NB4 (cell line): ENCODE measurements at regions not wholly inside any gene's neighbourhood (a gene's known extent, or its start where the extent isn't known, plus 50 kb on each side); places are given as distances from the start of the nearest gene placed in this dataset.

ENCODE experiments used
- CTCF ChIP-seq: IDR thresholded peaks from one replicate; pipeline ENCODE4 v1.5.1; 2012; ENCODE audit warnings: low read depth, low read length
- MAX ChIP-seq: IDR thresholded peaks from 2 replicates; pipeline ENCODE4 v1.6.1; 2011; ENCODE audit warnings: low read depth, low read length
- POLR2A ChIP-seq: IDR thresholded peaks from 2 replicates; pipeline ENCODE4 v1.6.1; 2011; ENCODE audit warnings: mild to moderate bottlenecking; ENCODE audit not compliant: insufficient read length; ENCODE audit errors: extremely low read depth

GRCh38 chr7:26449175-26450165, 157.8 kb downstream of the SNX10 start:
- no peak for TF ChIP-seq CTCF
- no peak for TF ChIP-seq POLR2A
- no peak for TF ChIP-seq MAX
